Epithelial cell of esophagus (primary cell): ENCODE measurements at regions not wholly inside any gene's neighbourhood (a gene's known extent, or its start where the extent isn't known, plus 50 kb on each side); places are given as distances from the start of the nearest gene placed in this dataset.

Source experiments
- DNase-seq: peaks from one replicate; pipeline ENCODE4 v3.0.0; 2010; ENCODE audit warnings: low read depth
- H3K4me3 ChIP-seq: 2 replicates; pipeline ENCODE4 v1.5.1; 2011; ENCODE audit warnings: mild to moderate bottlenecking, low read length, control low read depth
- TF ChIP-seq, protein P1 (sequence below): IDR thresholded peaks from 2 replicates; pipeline ENCODE4 v1.5.1; 2011; ENCODE audit warnings: low read depth, mild to moderate bottlenecking, low read length, control low read depth, inconsistent platforms; ENCODE audit not compliant: insufficient read depth; ENCODE audit errors: missing control alignments

DNA sequence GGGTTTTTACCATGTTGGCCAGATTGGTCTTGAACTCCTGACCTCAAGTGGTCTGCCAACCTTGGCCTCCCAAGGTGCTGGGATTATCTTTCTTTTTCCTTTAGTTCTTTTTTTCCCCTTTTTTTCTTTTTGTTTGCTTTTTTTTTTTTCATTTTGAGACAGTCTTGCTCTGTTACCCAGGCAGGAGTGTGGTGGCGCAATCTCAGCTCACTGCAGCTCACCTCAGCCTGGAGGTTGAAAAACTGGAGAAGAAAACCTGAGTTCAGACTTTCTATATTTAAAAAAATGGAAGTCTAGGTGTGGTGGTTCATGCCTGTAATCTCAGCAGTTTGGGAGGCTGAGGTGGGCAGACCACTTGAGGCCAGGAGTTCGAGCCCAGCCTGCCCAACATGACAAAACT lies 181.1 kb upstream of the HS3ST1 start:
- no peak overlapping the region for H3K4me3 ChIP-seq
- no peak for DNase-seq
- TF ChIP-seq, protein P1, sequence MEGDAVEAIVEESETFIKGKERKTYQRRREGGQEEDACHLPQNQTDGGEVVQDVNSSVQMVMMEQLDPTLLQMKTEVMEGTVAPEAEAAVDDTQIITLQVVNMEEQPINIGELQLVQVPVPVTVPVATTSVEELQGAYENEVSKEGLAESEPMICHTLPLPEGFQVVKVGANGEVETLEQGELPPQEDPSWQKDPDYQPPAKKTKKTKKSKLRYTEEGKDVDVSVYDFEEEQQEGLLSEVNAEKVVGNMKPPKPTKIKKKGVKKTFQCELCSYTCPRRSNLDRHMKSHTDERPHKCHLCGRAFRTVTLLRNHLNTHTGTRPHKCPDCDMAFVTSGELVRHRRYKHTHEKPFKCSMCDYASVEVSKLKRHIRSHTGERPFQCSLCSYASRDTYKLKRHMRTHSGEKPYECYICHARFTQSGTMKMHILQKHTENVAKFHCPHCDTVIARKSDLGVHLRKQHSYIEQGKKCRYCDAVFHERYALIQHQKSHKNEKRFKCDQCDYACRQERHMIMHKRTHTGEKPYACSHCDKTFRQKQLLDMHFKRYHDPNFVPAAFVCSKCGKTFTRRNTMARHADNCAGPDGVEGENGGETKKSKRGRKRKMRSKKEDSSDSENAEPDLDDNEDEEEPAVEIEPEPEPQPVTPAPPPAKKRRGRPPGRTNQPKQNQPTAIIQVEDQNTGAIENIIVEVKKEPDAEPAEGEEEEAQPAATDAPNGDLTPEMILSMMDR: no peak

DNA sequence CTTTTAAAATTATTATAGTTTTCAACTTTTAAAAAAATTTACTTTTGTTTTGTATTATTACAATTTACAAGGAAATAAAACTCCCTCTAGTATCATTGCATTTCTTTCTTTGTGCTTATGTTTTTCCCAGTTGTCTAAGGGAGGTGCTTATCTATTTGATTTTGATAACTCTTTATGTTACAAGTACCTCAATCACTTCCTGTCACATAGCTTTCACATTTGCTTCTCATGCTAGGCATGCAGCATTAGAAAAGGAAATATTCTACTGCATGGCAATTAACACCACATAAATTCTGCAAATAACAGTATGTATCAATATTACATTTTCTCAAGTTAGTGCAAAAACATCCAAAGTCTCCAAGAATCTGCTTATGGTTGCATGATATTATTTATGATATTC lies 180.3 kb upstream of the HS3ST1 start:
- TF ChIP-seq, protein P1: no peak
- no peak for DNase-seq
- H3K4me3 ChIP-seq: no peak overlapping the region

DNA sequence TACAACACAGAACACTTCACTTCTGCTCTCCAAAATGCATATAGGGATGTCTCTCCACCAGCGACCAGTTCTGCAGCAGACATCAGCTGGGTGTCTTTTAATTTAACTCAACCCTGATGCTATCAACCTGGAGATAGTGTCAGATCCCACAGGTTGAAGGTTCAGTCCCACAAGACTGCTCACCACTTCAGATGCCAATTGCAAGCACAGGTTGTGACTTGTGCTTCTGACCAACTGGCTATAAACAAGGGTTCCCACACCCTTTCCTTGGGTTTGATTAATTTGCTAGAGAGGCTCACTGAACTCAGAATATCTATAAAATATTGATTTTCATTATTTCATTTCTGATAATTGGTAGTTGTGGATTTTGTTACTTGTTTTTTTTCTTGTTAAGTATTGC lies 177.4 kb upstream of the HS3ST1 start:
- TF ChIP-seq, protein P1: no peak
- H3K4me3 ChIP-seq: no peak overlapping the region
- peak; percentile 47 for DNase-seq

DNA sequence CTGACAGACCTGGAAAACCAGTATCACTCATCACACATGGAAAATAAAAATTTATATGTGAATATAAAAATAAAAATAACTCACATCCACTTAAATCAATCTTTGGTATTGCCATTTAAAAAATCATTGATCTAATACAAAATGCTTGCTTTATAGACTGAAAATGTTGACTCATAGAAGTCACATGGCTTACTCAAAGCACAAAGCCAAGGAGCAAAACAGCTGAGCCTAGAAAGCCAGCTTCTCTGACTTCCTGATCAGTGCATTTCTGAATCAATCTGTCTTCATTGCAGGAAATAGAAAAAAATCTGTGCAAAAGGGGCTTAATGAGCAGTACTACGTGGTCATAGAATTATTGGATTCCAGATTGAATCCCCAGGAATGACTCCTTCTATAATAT lies 176.9 kb upstream of the HS3ST1 start:
- peak; percentile 59 for DNase-seq
- TF ChIP-seq, protein P1: no peak
- H3K4me3 ChIP-seq: no peak overlapping the region

DNA sequence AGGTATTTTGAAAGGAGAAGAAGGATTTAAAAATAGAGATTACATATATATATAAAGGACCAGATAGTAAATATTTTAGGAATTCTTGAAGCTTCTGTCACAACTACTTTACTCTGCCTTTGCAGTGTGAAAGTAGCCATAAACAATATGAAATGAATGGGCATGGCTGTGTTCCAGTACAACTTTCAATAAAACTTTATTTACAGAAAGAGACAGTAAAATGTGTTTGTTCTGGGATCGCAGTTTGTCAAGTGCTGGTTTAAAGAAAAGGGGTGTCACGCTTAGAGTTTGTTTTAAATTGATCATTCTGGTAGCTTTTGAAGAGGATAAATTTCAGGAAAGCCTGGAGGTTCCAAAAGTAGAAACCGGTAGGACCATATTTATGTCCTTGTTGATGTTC lies 176.1 kb upstream of the HS3ST1 start:
- no peak for DNase-seq
- H3K4me3 ChIP-seq: no peak overlapping the region
- TF ChIP-seq, protein P1: no peak

DNA sequence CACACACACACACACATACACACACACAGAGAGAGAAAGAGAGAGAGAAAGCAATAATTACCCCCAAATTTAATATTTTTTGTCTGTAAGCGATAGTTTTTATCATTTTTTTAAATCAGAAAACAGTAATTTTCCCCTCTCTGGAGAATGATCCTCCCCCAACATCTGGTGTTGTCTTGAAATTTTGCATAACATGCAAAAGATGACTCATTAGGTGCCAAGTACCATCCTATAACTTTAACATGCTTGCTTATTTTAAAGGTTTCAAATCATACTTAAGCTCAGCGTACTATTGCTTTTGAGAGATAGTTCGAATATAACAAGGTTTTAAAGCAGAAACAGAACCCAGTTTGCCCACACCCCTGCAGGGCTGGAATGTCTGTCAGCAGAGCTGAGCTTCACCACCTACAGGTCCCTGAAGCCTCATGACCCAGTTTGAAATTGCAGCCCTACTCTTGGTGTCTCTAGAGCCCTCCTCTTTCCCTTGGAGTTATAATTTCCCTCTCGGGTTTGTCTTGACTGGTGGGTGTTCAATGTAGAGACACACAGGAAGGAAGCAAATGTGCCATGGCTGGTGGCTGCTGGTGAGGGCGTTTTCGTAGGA lies 175.0 kb upstream of the HS3ST1 start:
- H3K4me3 ChIP-seq: no peak overlapping the region
- TF ChIP-seq, protein P1: no peak
- DNase-seq: peak; percentile 25

DNA sequence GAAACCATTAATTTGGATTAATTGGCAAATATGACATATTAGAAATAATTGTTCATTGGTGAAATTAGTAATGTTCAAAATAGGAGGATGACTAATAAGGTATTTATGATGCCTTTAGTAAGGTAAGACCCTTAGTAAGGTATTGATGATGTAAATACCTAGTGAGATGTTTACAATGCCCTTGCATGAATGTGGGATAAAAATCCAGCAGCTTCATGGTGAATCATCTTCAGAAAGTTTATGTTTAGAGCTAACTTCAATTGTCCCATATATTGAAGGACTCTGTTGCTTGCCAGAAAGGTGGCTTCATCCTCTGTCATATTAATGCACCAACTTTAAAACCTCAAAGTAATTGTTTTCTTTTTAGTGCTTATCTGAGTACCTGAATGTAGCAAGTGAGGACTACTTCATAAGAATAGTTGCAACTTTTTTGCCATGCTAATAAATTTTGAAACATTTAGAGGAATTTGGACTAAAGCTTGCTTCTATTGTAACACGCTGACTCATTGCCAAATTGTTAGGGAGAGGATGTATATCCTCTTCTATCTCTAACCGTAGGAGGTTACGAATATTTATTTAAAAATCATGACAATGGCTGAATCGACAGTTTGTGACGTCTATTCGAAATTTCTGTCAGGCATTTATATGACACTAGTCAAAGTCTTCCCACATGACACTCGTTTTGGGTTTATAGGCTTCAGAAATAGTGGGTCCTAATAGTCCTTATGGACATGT lies 174.1 kb upstream of the HS3ST1 start:
- H3K4me3 ChIP-seq: no peak overlapping the region
- TF ChIP-seq, protein P1: no peak
- DNase-seq: no peak
